Astrocyte (in vitro differentiated cells and primary cell): ENCODE measurements at regions not wholly inside any gene's neighbourhood (a gene's known extent, or its start where the extent isn't known, plus 50 kb on each side); places are given as distances from the start of the nearest gene placed in this dataset.

Source experiments
- CTCF ChIP-seq: IDR thresholded peaks from 2 replicates; pipeline ENCODE4 v1.5.1; 2011; ENCODE audit warnings: low read depth, mild to moderate bottlenecking, inconsistent platforms, low read length, moderate library complexity; ENCODE audit not compliant: insufficient read depth
- EZH2 ChIP-seq: IDR thresholded peaks from 2 replicates; pipeline ENCODE4 v1.6.1; 2012; ENCODE audit warnings: mild to moderate bottlenecking, low read length, inconsistent platforms; ENCODE audit not compliant: insufficient read depth

GRCh38 chr6:22673474-22673873, 104.1 kb downstream of the HDGFL1 start:
- TF ChIP-seq CTCF, result no peak
- no peak for TF ChIP-seq EZH2
